ENCODE measurements at regions not wholly inside any gene's neighbourhood (a gene's known extent, or its start where the extent isn't known, plus 50 kb on each side); places are given as distances from the start of the nearest gene placed in this dataset.
"Not testable (repeated sequence)": the region's sequence is repeated elsewhere in the genome, so short reads cannot be mapped to it uniquely, and the experiment has no call there.

DNA sequence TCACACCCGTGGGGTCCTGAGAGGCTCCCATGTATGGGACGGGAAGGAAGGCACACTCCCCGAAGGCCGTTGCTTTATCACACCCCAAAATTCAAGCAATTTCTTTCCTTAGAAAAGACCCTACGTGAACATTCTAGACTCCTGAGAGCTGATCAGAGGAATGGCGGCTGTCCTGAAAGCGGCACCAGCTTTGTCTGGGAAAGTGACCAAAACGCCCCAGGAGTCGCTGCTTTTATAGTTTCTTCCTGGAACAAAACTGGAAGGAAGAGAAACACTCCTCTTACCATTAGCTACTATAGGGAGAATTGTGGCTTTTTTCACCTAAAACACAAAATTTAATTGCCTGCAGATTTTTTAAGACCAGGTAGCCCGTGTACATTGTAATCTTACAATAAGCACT lies 261.8 kb upstream of the RNF32 start:
- no peaks in the 10 kb centered on the region for H3K4me1 ChIP-seq
- H3K4me3 ChIP-seq (replicated peaks in 1 of 3), result no peak overlapping the region
- no peaks in the 10 kb centered on the region for H3K36me3 ChIP-seq
- no peak for DNase-seq
- no peaks in the 10 kb centered on the region for H3K27me3 ChIP-seq
- H3K9me3 ChIP-seq, result no peaks in the 10 kb centered on the region
- H3K27ac ChIP-seq, result no peak overlapping the region
- WGBS, 2 donors, result 74 to 77% methylated on average over 10 of the region's 10 CpGs
- no peak for TF ChIP-seq CTCF (IDR thresholded peaks at IDR 0.05)
- intact Hi-C loops (cut with DNase I), result no loop called here

DNA sequence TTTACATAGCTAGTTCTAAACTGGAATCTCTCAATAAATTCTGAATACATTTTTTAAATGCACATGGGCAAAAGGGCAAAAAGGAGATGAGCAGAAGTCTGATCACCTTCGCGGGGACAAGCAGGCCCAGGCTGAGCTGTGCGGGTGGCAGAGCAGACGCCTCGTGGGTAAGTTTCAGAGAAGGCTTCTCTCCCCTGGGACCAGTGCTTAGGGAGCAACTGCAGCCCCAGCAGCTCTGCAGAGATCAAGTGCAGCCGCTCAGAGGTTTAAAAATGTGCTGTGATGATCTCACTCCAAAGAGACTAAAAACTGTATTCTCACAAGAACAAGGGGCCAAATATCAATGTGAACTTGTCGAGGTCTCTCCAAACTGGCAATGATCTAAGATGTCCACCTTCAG lies 264.3 kb upstream of the RNF32 start:
- Histone ChIP-seq H3K27me3 (no peaks in the 10 kb centered on the region), H3K27ac (no peak overlapping the region), H3K36me3 (no peaks in the 10 kb centered on the region), H3K4me1 (no peaks in the 10 kb centered on the region), H3K9me3 (no peaks in the 10 kb centered on the region), H3K4me3 (replicated peaks in 1 of 3) (no peak overlapping the region)
- DNase-seq, result no peak
- TF ChIP-seq POLR2A (IDR thresholded peaks at IDR 0.05) (no peak), CTCF (IDR thresholded peaks at IDR 0.05) (no peak)
- 68 to 72% methylated on average over 7 of the region's 7 CpGs for WGBS, 2 donors
- intact Hi-C loops (cut with DNase I), result no loop called here

DNA sequence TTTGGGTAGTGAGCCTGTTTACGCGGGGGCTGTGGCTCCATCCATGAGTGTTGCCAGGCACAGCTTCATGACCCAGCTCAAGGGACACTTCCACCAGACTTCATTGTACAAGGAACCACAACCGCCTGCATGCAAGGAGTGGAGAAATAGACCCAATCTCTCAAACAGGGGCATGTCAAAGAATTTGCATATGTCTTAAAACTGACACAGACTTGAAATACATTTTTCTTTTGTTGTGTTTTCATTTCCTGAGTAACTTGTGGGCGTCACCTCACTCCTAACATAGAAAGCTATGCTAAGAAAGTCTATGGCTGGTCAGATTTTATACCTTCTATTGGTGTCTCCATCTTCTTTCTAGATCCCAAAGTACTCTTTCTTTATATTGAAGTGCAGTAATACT lies 266.2 kb upstream of the RNF32 start:
- 94 to 95% methylated on average over 4 of the region's 4 CpGs for WGBS, 2 donors
- H3K4me1 ChIP-seq, result no peaks in the 10 kb centered on the region
- no peak overlapping the region for H3K27ac ChIP-seq

GRCh38 chr7:156369929-156370328 lies 270.6 kb upstream of the RNF32 start:
- 92 to 95% methylated on average over 6 of the region's 6 CpGs for WGBS, 2 donors
- intact Hi-C loops (cut with DNase I); H3K27me3 ChIP-seq; DNase-seq; H3K4me1 ChIP-seq; H3K27ac ChIP-seq; H3K36me3 ChIP-seq; H3K9me3 ChIP-seq; H3K4me3 ChIP-seq (replicated peaks in 1 of 3): not testable (repeated sequence)

More for the DNA sequence above, 266.2 kb upstream of the RNF32 start:
- H3K36me3 ChIP-seq, result no peaks in the 10 kb centered on the region
- TF ChIP-seq CTCF (IDR thresholded peaks at IDR 0.05), result no peak
- TF ChIP-seq POLR2A (IDR thresholded peaks at IDR 0.05), result no peak
- intact Hi-C loops (cut with DNase I), result no loop called here
- no peak overlapping the region for H3K4me3 ChIP-seq (replicated peaks in 1 of 3)
- H3K9me3 ChIP-seq, result no peaks in the 10 kb centered on the region
- DNase-seq, result no peak
- no peaks in the 10 kb centered on the region for H3K27me3 ChIP-seq

DNA sequence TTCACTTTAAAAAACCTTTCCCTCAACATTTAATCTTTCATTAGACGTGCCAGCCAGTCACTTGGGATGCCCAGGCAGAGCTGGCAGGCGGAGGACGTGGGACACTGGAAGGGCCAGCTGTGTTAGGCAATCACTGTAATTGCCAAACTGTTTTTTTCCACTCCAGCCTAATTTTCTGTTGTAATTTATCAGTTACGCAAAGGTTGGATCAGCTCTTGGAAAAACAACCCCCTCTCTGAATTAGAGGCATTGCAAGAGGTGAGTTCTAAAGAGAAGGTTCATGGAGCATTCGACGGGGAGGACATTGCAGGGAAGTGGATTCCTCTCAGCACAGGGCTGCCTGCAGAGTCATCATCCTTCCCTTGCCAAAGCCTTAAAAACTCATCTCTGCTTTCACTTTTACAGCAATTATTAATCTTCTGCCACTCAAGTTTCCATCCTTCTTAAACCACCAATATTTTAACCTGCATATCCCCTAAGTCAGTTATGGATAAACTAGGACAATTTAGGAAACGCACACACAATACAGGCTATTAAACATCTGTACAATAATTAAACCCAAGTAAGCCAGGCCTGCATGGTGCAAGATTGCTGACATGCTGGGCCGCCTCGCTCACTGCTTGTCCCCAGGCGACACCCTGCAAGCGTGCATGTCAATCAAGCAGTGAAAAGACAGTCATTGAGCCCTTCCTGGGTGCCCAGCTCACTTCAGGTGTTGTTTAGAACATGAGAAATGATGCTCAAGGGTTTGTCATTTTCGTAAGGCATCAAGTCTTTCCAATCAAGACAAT lies 272.3 kb upstream of the RNF32 start:
- Histone ChIP-seq H3K27me3 (no peaks in the 10 kb centered on the region), H3K9me3 (no peaks in the 10 kb centered on the region), H3K36me3 (no peaks in the 10 kb centered on the region), H3K4me1 (no peaks in the 10 kb centered on the region), H3K4me3 (replicated peaks in 1 of 3) (no peak overlapping the region), H3K27ac (no peak overlapping the region)
- intact Hi-C loops (cut with DNase I), result no loop called here
- WGBS, 2 donors, result 66 to 80% methylated on average over 12 of the region's 12 CpGs
- peak in 1 of 2 donors; percentile 66 for DNase-seq
- no peak for TF ChIP-seq POLR2A (IDR thresholded peaks at IDR 0.05)

GRCh38 chr7:156363751-156364150 lies 276.8 kb upstream of the RNF32 start:
- H3K4me1 ChIP-seq, result no peaks in the 10 kb centered on the region
- DNase-seq, result no peak
- 92 to 94% methylated on average over 5 of the region's 5 CpGs for WGBS, 2 donors
- no peak overlapping the region for H3K4me3 ChIP-seq (replicated peaks in 1 of 3)
- H3K36me3 ChIP-seq, result no peaks in the 10 kb centered on the region
- H3K9me3 ChIP-seq, result no peaks in the 10 kb centered on the region
- TF ChIP-seq CTCF (IDR thresholded peaks at IDR 0.05) (no peak), POLR2A (IDR thresholded peaks at IDR 0.05) (no peak)
- H3K27ac ChIP-seq, result no peak overlapping the region
- intact Hi-C loops (cut with DNase I), result no loop called here
- no peaks in the 10 kb centered on the region for H3K27me3 ChIP-seq

All from thyroid gland (tissue), 4 donors.